Endothelial cell of umbilical vein (primary cell): ENCODE measurements at regions not wholly inside any gene's neighbourhood (a gene's known extent, or its start where the extent isn't known, plus 50 kb on each side); places are given as distances from the start of the nearest gene placed in this dataset.

Experiments
- BruUV-seq: library from RNA; stranded (reverse); fragments of 400-500 nt; replicated peaks from 2 replicates; lab custom pipeline; 2021; lab: Mats Ljungman, UMichigan
- CTCF ChIA-PET: fragments of 300-600, 350-600 bp; sonication (Branson Sonifier 250); formaldehyde crosslinking; loops from one replicate; lab custom pipeline; 2021; ENCODE audit warnings: antibody characterized with exemption, inconsistent platforms; lab: Charles Lee
- POLR2A ChIA-PET: fragments of 300-600, 350-600 bp; sonication (Branson Sonifier 250); formaldehyde crosslinking; loops from one replicate; lab custom pipeline; 2021; ENCODE audit warnings: antibody characterized with exemption, inconsistent platforms; lab: Charles Lee
- DNase-seq: peaks from one replicate; pipeline ENCODE4 v3.0.0-alpha.2; 2011; ENCODE audit warnings: low read depth, low spot score
- FAIRE-seq: peaks from 2 replicates; lab custom pipeline; 2011; peaks lifted over from hg19 to GRCh38; lab: Jason Lieb, UNC
- H2AFZ ChIP-seq: 2 replicates; pipeline ENCODE4 v1.6.0; 2012; ENCODE audit warnings: low read depth, low read length, control low read depth, inconsistent platforms
- H3K27ac ChIP-seq: 2 replicates; pipeline ENCODE4 v1.5.1; 2011; ENCODE audit warnings: low read depth, mild to moderate bottlenecking, control low read depth, low read length, moderate library complexity; ENCODE audit not compliant: insufficient read depth
- H3K27me3 ChIP-seq, 2 experiments: 2 replicates each; pipeline versions ENCODE4 v1.6.0 to v1.6.1; 2011; ENCODE audit warnings: low read length in 2 of 2, mixed read lengths in 1 of 2; ENCODE audit not compliant: control insufficient read depth in 2 of 2, insufficient read depth in 2 of 2
- H3K36me3 ChIP-seq, 2 experiments: 2 replicates in 1 of 2; 3 replicates in 1 of 2; pipeline ENCODE4 v1.5.1; 2011; ENCODE audit warnings: low read length in 2 of 2, mild to moderate bottlenecking in 1 of 2, moderate library complexity in 1 of 2; ENCODE audit not compliant: control insufficient read depth in 2 of 2, insufficient read depth in 2 of 2; ENCODE audit errors: extremely low read depth in 1 of 2
- H3K4me1 ChIP-seq: 3 replicates; pipeline ENCODE4 v1.5.1; 2011; ENCODE audit warnings: mild to moderate bottlenecking, low read length; ENCODE audit not compliant: control insufficient read depth, insufficient read depth; ENCODE audit errors: extremely low read depth
- H3K4me2 ChIP-seq: 2 replicates; pipeline ENCODE4 v1.6.1; 2011; ENCODE audit warnings: low read length, control low read depth, mixed read lengths; ENCODE audit not compliant: insufficient read depth
- H3K4me3 ChIP-seq, 3 experiments: fragments of 200-600 bp in 1 of 3; sonication (generic), shearing (Covaris generic) in 1 of 3; replicated peaks in 1 of 3; 2 replicates each; pipeline ENCODE4 v1.5.1; 2011 to 2016; ENCODE audit warnings: control low read depth in 3 of 3, low read length in 3 of 3, mild to moderate bottlenecking in 2 of 3, inconsistent platforms in 1 of 3, low read depth in 1 of 3, moderate library complexity in 1 of 3; ENCODE audit not compliant: insufficient read depth in 1 of 3
- H3K79me2 ChIP-seq: 2 replicates; pipeline ENCODE4 v1.6.0; 2012; ENCODE audit warnings: low read length, inconsistent platforms; ENCODE audit not compliant: control insufficient read depth, insufficient read depth
- H3K9ac ChIP-seq: replicated peaks from 2 replicates; pipeline ENCODE3; 2011; ENCODE audit warnings: low read length, control low read depth; ENCODE audit not compliant: insufficient read depth; ENCODE audit errors: extremely low read depth
- H3K9me1 ChIP-seq: replicated peaks from 3 replicates; pipeline ENCODE4 v1.6.0; 2011; ENCODE audit warnings: mild to moderate bottlenecking, low read length; ENCODE audit not compliant: control insufficient read depth, insufficient read depth; ENCODE audit errors: extremely low read depth
- H3K9me3 ChIP-seq: replicated peaks from 2 replicates; pipeline ENCODE4 v1.5.1; 2012; ENCODE audit warnings: low read length, inconsistent platforms; ENCODE audit not compliant: control insufficient read depth, insufficient read depth
- H4K20me1 ChIP-seq: replicated peaks from 2 replicates; pipeline ENCODE3; 2011; ENCODE audit warnings: mild to moderate bottlenecking, low read length; ENCODE audit not compliant: control insufficient read depth, insufficient read depth; ENCODE audit errors: extremely low read depth
- CTCF ChIP-seq, 2 donors: IDR thresholded peaks; 1 replicate in 1 of 2; 2 replicates in 1 of 2; pipeline ENCODE4 v1.5.1; 2011; ENCODE audit warnings: low read length in 2 of 2, mild to moderate bottlenecking in 2 of 2, moderate library complexity in 2 of 2, control low read depth in 1 of 2, inconsistent platforms in 1 of 2, low read depth in 1 of 2; ENCODE audit not compliant: insufficient read depth in 1 of 2; ENCODE audit errors: extremely low read depth in 1 of 2
- EZH2 ChIP-seq: IDR thresholded peaks from 2 replicates; pipeline ENCODE4 v1.6.1; 2012; ENCODE audit warnings: borderline replicate concordance, low read depth, mild to moderate bottlenecking, moderate library complexity, low read length, inconsistent platforms; ENCODE audit not compliant: severe bottlenecking
- FOS ChIP-seq: IDR thresholded peaks from 2 replicates; pipeline ENCODE4 v1.6.1; 2011; ENCODE audit warnings: mild to moderate bottlenecking, low read length, moderate library complexity, borderline replicate concordance; ENCODE audit not compliant: insufficient read depth
- GATA2 ChIP-seq: IDR thresholded peaks from 2 replicates; pipeline ENCODE4 v1.7.0; 2011; ENCODE audit warnings: low read depth, mild to moderate bottlenecking, moderate library complexity, mixed read lengths, low read length; ENCODE audit not compliant: insufficient read length, insufficient read depth
- JUN ChIP-seq: IDR thresholded peaks from 2 replicates; pipeline ENCODE4 v1.6.1; 2011; ENCODE audit warnings: borderline replicate concordance, low read depth; ENCODE audit not compliant: insufficient read length, insufficient read depth
- MAX ChIP-seq: IDR thresholded peaks from 2 replicates; pipeline ENCODE4 v1.6.1; 2011; ENCODE audit not compliant: insufficient read depth, insufficient read length
- MYC ChIP-seq: IDR thresholded peaks from one replicate; pipeline ENCODE4 v1.6.1; 2011; ENCODE audit warnings: mild to moderate bottlenecking, low read depth, low read length
- POLR2A ChIP-seq: IDR thresholded peaks from 2 replicates; pipeline ENCODE4 v1.6.1; 2012; ENCODE audit warnings: low read depth, mild to moderate bottlenecking, control low read depth, low read length
- POLR2AphosphoS5 ChIP-seq: IDR thresholded peaks from 2 replicates; pipeline ENCODE4 v1.6.1; 2012; ENCODE audit warnings: low read depth, mild to moderate bottlenecking, control low read depth, low read length, moderate library complexity; ENCODE audit not compliant: insufficient read depth
- dilution Hi-C: fragments of 300-500 bp; cut with MboI; formaldehyde crosslinking; loops from one replicate; pipeline ENCODE4 v1.15.0; 2019; ENCODE audit warnings: low sequenced_read_pairs; ENCODE audit not compliant: extremely low pct_ligation_motif_present
- intact Hi-C: fragments of 100-400 bp; cut with micrococcal nuclease; formaldehyde crosslinking; loops from one replicate; pipeline ENCODE4 v1.10.0; 2022

- ChIA-PET CTCF (no interaction called here), POLR2A (no interaction called here)
- dilution Hi-C loops: no loop called here
- no peaks in the 10 kb centered on the region for H3K36me3 ChIP-seq
- no peaks in the 10 kb centered on the region for H3K4me1 ChIP-seq
- no peaks in the 10 kb centered on the region for H3K9me1 ChIP-seq
- H4K20me1 ChIP-seq: no peaks in the 10 kb centered on the region
- no peak overlapping the region for H3K4me3 ChIP-seq
- FAIRE-seq: no peak
- H3K27ac ChIP-seq: no peak overlapping the region
- H2AFZ ChIP-seq: no peak overlapping the region
- no TSS peak for BruUV-seq
- TF ChIP-seq MYC (no peak), JUN (no peak), EZH2 (no peak)
- no peak overlapping the region for H3K9ac ChIP-seq
- H3K4me2 ChIP-seq: no peak overlapping the region
- H3K9me3 ChIP-seq: peaks cover 4% of the 10 kb centered on the region
- intact Hi-C loops: no loop called here
- H3K79me2 ChIP-seq: no peaks in the 10 kb centered on the region
- no peaks in the 10 kb centered on the region for H3K27me3 ChIP-seq
- no peak for DNase-seq
These were observed 539.7 kb upstream of the DAB1 start for GRCh38 chr1:57963581-57963980.

GRCh38 chr1:57959531-57960241, 535.8 kb upstream of the DAB1 start:
- TF ChIP-seq POLR2AphosphoS5: no peak
- no peak for TF ChIP-seq JUN
- no peak for TF ChIP-seq GATA2
- TF ChIP-seq CTCF (IDR thresholded peaks at IDR 0.05; ENCODE audit: extremely low read depth in 1 of 2, insufficient read depth in 1 of 2, low read depth in 1 of 2, low read length in 2 of 2): no peak
- no peak for TF ChIP-seq MAX
- TF ChIP-seq MYC: no peak
- no peak for TF ChIP-seq POLR2A
- no peak for TF ChIP-seq FOS
- no peak for TF ChIP-seq EZH2
- BruUV-seq: no TSS peak
- no peaks in the 10 kb centered on the region for H3K36me3 ChIP-seq
- no peaks in the 10 kb centered on the region for H3K79me2 ChIP-seq
- FAIRE-seq: no peak
- no peaks in the 10 kb centered on the region for H4K20me1 ChIP-seq
- dilution Hi-C loops: no loop called here
- no peak overlapping the region for H3K9ac ChIP-seq
- H3K27ac ChIP-seq: no peak overlapping the region
- H3K4me2 ChIP-seq: no peak overlapping the region
- no peaks in the 10 kb centered on the region for H3K4me1 ChIP-seq
- no peak overlapping the region for H2AFZ ChIP-seq
- no peak for DNase-seq
- ChIA-PET CTCF (no interaction called here), POLR2A (no interaction called here)
- no peaks in the 10 kb centered on the region for H3K9me1 ChIP-seq
- intact Hi-C loops: no loop called here
- H3K4me3 ChIP-seq: no peak overlapping the region
- H3K27me3 ChIP-seq: no peaks in the 10 kb centered on the region
- H3K9me3 ChIP-seq: peaks cover 4% of the 10 kb centered on the region
